HEK293T (cell line): ENCODE measurements at regions not wholly inside any gene's neighbourhood (a gene's known extent, or its start where the extent isn't known, plus 50 kb on each side); places are given as distances from the start of the nearest gene placed in this dataset.

Experiments used
- ARNT ChIP-seq: fragments of 450-650 bp; IDR thresholded peaks from 2 replicates; pipeline ENCODE4 v1.6.1; 2017; ENCODE audit warnings: mild to moderate bottlenecking
- NFRKB ChIP-seq: fragments of 450-650 bp; IDR thresholded peaks from 2 replicates; pipeline ENCODE4 v1.6.1; 2016; ENCODE audit warnings: mild to moderate bottlenecking, moderate library complexity
- TF ChIP-seq, protein P1 (sequence below): fragments of 450-650 bp; IDR thresholded peaks from 2 replicates; pipeline ENCODE4 v1.6.1; 2016

DNA sequence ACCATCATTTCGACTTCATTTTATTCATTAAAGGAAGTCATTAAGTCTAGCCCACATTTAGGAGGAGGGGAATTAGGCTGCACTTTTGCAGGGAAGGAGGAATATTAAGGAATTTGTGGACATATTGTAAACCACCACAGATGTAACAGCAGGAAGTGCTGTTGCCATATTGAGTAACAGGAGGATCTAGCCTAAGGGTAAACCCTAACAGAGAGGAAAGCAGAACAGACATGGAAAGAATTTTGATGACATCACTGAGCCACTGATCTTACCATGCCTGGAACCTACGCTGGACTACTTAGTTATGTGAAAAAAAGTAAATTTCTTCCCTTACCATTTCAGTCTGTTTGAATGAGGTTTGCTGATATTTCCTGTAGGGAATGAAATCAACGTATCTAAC lies 100.7 kb upstream of the ATF7IP start:
- TF ChIP-seq, protein P1, sequence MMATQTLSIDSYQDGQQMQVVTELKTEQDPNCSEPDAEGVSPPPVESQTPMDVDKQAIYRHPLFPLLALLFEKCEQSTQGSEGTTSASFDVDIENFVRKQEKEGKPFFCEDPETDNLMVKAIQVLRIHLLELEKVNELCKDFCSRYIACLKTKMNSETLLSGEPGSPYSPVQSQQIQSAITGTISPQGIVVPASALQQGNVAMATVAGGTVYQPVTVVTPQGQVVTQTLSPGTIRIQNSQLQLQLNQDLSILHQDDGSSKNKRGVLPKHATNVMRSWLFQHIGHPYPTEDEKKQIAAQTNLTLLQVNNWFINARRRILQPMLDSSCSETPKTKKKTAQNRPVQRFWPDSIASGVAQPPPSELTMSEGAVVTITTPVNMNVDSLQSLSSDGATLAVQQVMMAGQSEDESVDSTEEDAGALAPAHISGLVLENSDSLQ = no peak
- TF ChIP-seq ARNT (no peak), NFRKB (no peak)
